RWPE1 (cell line): ENCODE measurements at regions not wholly inside any gene's neighbourhood (a gene's known extent, or its start where the extent isn't known, plus 50 kb on each side); places are given as distances from the start of the nearest gene placed in this dataset.

Experiments
- CTCF ChIA-PET: fragments of 350-600 bp; sonication (Branson Sonifier 250); formaldehyde crosslinking; extraction: SDS; loops from one replicate; lab custom pipeline; 2021; lab: Yijun Ruan, JAX
- POLR2A ChIA-PET: fragments of 400-600 bp; formaldehyde crosslinking; extraction: SDS; loops from one replicate; lab custom pipeline; 2020; ENCODE audit warnings: antibody characterized with exemption; ENCODE audit not compliant: low non-redundant PET; lab: Yijun Ruan, JAX
- DNase-seq: peaks from one replicate; pipeline ENCODE4 v3.0.0; 2012; ENCODE audit warnings: low spot score
- H3K27ac ChIP-seq: fragments of 450-650 bp; 2 replicates; pipeline ENCODE4 v1.5.1; 2017
- CTCF ChIP-seq: fragments of 450-650 bp; conservative IDR thresholded peaks from 2 replicates; pipeline ENCODE4 v1.5.1; 2017; ENCODE audit warnings: low read depth, mild to moderate bottlenecking

- no peak for TF ChIP-seq CTCF
- ChIA-PET CTCF (interaction anchor here (1.3 kb wide), 1 partner anchor 17 kb away, joined by 5 read pairs; no protein-coding TSS in a partner anchor), POLR2A (interaction anchor here (0.6 kb wide), 1 partner anchor 97 kb away, joined by 5 read pairs; no protein-coding TSS in a partner anchor)
- DNase-seq = no peak
- no peak overlapping the region for H3K27ac ChIP-seq
Measured at GRCh38 chr1:21351901-21352300, 61.6 kb upstream of the ECE1 start.

- H3K27ac ChIP-seq = no peak overlapping the region
- ChIA-PET POLR2A (no interaction called here), CTCF (interaction anchor here (0.6 kb wide), 1 partner anchor 27 kb away, joined by 3 read pairs; no protein-coding TSS in a partner anchor)
- no peak for DNase-seq
- TF ChIP-seq CTCF = no peak
Measured at GRCh38 chr1:21350202-21350885, 60.1 kb upstream of the ECE1 start.

- H3K27ac ChIP-seq = no peak overlapping the region
- ChIA-PET POLR2A (no interaction called here), CTCF (interaction anchor here (0.6 to 1.1 kb wide), 2 partner anchors 21 to 27 kb away, joined by 3 read pairs; no protein-coding TSS in a partner anchor)
- DNase-seq = no peak
- no peak for TF ChIP-seq CTCF
Measured at GRCh38 chr1:21349693-21350092, 59.4 kb upstream of the ECE1 start.

GRCh38 chr1:21347072-21347581 is 56.9 kb upstream of the ECE1 start:
- CTCF ChIA-PET = interaction anchor here (1.0 kb wide), 1 partner anchor 21 kb away, joined by 3 read pairs; no protein-coding TSS in a partner anchor
- no peak for TF ChIP-seq CTCF
- POLR2A ChIA-PET = no interaction called here

GRCh38 chr1:21346365-21347071 is 56.3 kb upstream of the ECE1 start:
- no peak for DNase-seq
- ChIA-PET POLR2A (no interaction called here), CTCF (no interaction called here)
- no peak overlapping the region for H3K27ac ChIP-seq
- no peak for TF ChIP-seq CTCF

More at GRCh38 chr1:21347072-21347581, 56.9 kb upstream of the ECE1 start:
- no peak for DNase-seq
- peak overlapping the region; percentile 11; the same call in 1 of the 2 replicates for H3K27ac ChIP-seq
